ENCODE measurements at regions not wholly inside any gene's neighbourhood (a gene's known extent, or its start where the extent isn't known, plus 50 kb on each side); places are given as distances from the start of the nearest gene placed in this dataset.

DNA sequence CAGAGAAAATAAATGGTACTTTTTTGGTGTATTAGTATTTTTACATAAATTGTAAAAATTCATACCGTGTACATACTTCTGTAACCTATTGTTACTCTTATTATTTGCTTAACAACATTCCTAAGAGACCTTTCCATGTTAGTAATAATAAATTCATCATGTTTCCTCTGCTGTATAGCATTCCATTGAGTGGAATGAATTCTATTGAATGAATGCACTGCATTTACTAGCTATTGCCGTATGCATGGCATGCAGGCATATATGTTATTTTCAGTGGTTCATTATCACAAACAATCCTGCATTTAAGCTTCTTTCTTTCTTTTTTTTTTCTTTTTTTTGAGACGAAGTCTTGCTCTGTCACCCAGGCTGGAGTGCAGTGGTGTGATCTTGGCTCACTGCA, 137.6 kb upstream of the TBX3 start:
- Histone ChIP-seq H3K36me3 (no peaks in the 10 kb centered on the region), H3K4me3 (ENCODE audit: low read depth in 1 of 2, low read length in 1 of 2) (no peak overlapping the region), H3K27ac (no peak overlapping the region), H3K9me3 (no peaks in the 10 kb centered on the region), H3K4me1 (ENCODE audit: control insufficient read depth in 1 of 2, insufficient read depth in 1 of 2, low read depth in 1 of 2, low read length in 1 of 2) (no peaks in the 10 kb centered on the region), H3K27me3 (no peaks in the 10 kb centered on the region)
- TF ChIP-seq, protein P1, sequence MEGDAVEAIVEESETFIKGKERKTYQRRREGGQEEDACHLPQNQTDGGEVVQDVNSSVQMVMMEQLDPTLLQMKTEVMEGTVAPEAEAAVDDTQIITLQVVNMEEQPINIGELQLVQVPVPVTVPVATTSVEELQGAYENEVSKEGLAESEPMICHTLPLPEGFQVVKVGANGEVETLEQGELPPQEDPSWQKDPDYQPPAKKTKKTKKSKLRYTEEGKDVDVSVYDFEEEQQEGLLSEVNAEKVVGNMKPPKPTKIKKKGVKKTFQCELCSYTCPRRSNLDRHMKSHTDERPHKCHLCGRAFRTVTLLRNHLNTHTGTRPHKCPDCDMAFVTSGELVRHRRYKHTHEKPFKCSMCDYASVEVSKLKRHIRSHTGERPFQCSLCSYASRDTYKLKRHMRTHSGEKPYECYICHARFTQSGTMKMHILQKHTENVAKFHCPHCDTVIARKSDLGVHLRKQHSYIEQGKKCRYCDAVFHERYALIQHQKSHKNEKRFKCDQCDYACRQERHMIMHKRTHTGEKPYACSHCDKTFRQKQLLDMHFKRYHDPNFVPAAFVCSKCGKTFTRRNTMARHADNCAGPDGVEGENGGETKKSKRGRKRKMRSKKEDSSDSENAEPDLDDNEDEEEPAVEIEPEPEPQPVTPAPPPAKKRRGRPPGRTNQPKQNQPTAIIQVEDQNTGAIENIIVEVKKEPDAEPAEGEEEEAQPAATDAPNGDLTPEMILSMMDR (IDR thresholded peaks at IDR 0.05), result no peak

DNA sequence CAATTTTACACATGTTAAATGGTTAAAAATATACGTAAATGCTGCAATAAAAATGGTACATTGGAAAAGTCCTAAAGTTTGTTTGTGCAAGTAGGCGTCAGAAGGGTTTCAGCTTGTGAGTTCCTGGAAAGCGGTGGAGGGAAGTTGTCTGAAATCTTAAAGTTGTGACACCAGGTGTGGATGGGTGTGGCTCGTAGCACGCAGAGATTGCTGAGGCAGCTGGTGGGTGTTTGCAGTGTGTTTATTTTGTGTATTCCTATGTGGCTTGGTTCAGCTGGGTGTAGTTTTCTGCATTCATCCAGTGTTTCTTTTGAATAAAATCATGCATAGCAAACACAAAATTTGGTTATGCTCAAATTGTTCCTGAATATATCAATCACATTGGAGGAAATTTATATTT, 136.8 kb upstream of the TBX3 start:
- H3K27ac ChIP-seq, result no peak overlapping the region
- no peaks in the 10 kb centered on the region for H3K4me1 ChIP-seq (ENCODE audit: control insufficient read depth in 1 of 2, insufficient read depth in 1 of 2, low read depth in 1 of 2, low read length in 1 of 2)
- no peaks in the 10 kb centered on the region for H3K9me3 ChIP-seq
- TF ChIP-seq, protein P1 (IDR thresholded peaks at IDR 0.05), result no peak
- H3K27me3 ChIP-seq, result no peaks in the 10 kb centered on the region
- H3K4me3 ChIP-seq (ENCODE audit: low read depth in 1 of 2, low read length in 1 of 2), result no peak overlapping the region
- no peaks in the 10 kb centered on the region for H3K36me3 ChIP-seq

DNA sequence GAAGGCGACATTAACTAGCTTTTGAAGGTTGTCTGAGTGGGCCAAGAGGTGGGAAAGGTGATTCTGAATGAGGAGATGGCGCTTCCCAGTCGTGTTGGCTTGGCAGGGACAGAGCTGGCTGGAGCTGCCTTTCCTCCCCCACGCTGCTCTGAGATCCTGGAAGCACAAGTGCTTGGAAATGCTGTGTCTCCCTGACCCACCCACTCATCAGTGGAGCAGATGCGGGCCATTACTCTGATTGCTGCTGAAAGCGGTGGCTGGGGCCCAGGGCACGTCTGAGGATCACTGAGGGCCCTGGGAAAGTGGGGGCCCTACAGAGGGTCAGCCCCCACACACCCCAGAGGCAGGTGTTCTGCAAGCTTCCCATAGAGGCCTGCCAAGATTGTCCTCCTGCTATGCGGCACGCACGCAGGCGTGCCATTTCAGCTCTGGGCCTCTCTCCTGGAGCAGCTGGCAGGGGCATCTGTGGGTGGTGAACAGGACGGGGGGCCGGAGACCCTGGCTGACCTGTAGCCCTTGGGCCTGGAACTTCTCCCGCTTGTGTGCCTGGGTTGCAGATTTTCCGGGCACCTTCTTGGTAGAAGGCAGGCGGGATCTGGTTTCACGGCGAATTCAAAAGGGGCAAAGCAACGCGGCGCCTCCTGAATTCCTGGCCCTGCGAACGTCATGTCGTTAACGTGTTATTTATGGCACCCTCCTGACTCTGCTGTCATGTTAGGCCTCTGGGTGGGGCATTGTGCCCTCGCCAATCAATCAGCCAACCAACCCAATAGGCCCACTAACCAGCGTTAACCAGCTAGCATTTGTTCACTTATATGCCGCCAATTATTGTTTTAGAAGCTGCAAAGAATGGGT, 133.8 kb upstream of the TBX3 start:
- TF ChIP-seq, protein P1 (IDR thresholded peaks at IDR 0.05), result no peak
- Histone ChIP-seq H3K4me3 (ENCODE audit: low read depth in 1 of 2, low read length in 1 of 2) (no peak overlapping the region), H3K4me1 (ENCODE audit: control insufficient read depth in 1 of 2, insufficient read depth in 1 of 2, low read depth in 1 of 2, low read length in 1 of 2) (no peaks in the 10 kb centered on the region), H3K9me3 (no peaks in the 10 kb centered on the region), H3K27me3 (peaks cover 10% of the 10 kb centered on the region), H3K36me3 (no peaks in the 10 kb centered on the region), H3K27ac (no peak overlapping the region)

DNA sequence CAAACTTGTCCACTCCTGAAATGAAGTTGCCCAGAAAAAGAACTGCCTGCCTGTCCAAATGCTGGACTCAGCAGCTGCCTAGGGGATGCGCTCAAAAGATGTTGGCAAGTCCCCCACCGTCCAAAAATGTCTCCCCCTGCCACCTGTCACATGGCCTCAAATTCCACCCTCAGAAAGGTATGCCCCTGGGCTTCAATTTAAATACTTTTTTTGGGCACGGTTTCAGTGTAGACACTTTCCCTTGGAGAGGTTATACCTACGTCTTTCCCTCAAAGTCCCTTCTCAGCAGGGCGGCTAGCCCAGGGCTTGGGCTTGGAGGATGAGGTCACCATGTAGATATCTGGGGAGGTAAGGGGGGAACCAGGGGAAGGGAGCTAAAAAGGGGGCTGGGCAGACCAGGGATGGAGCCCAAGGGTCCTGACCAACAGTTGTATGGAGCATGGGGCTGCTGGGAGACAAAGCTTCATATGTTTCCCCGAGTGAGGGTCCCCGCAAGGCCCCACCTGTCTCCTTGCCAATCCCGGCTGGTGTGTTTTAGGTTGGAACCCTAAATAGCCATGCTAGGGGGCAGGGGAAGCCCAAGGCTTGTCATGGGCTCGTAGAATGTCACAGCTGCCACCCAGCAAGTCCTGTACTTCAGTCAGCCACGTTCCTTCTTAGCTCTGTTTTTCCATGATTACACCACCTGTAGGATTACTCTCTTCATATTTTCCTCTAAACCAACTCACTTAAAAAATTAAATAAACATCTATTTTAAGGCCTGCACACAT, 131.2 kb upstream of the TBX3 start:
- TF ChIP-seq, protein P1 (IDR thresholded peaks at IDR 0.05), result no peak
- no peak overlapping the region for H3K4me3 ChIP-seq (ENCODE audit: low read depth in 1 of 2, low read length in 1 of 2)
- no peak overlapping the region for H3K27ac ChIP-seq
- H3K36me3 ChIP-seq, result no peaks in the 10 kb centered on the region
- H3K27me3 ChIP-seq, result peaks cover 21% of the 10 kb centered on the region
- no peaks in the 10 kb centered on the region for H3K4me1 ChIP-seq (ENCODE audit: control insufficient read depth in 1 of 2, insufficient read depth in 1 of 2, low read depth in 1 of 2, low read length in 1 of 2)
- no peaks in the 10 kb centered on the region for H3K9me3 ChIP-seq

DNA sequence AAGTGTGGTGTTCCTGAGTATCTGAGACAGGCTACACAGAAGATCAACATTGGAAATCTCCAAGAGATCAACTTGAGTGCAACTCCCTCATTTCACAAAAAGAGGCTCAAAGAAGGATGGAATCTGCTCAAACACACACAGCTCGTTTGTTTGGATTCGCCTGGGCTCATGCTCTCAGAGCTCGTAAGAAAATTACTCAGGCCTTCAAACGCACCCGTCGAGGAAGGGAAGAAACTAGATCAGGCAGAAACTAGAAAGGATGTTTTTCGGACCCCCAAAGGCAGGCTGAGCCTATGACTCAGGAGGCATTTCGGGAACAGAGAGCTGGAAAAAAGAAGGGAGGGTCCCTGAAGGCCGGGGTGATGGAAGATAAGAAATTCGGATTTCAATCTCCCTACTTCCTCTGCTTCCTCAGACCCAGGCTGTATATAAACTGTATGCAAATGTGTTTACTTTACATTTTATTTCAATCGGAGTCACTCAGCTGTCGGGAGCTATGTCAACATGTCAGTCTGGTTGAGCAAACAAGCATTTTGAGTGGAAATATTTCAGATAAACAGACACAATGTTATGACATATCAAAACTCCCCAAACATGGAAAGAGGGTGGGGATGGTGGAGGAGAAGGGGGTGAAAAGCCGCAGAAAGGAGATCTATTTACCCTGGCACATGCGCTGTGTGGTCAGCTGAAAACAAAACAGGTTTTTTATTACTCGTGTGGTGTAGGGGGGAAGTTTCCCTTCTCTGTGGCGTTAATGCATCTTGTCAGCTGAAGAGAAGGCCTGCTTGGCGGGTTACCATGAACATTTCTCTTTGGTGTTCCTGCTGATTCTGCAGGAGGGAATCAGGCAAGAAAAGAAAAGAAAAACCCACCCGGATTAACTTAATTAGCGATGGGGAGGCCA, 129.1 kb upstream of the TBX3 start:
- Histone ChIP-seq H3K9me3 (no peaks in the 10 kb centered on the region), H3K36me3 (no peaks in the 10 kb centered on the region), H3K4me1 (ENCODE audit: control insufficient read depth in 1 of 2, insufficient read depth in 1 of 2, low read depth in 1 of 2, low read length in 1 of 2) (no peaks in the 10 kb centered on the region), H3K4me3 (ENCODE audit: low read depth in 1 of 2, low read length in 1 of 2) (no peak overlapping the region), H3K27me3 (peaks cover 21% of the 10 kb centered on the region), H3K27ac (no peak overlapping the region)
- TF ChIP-seq, protein P1 (IDR thresholded peaks at IDR 0.05), result no peak
